OCI-LY3 (cell line): ENCODE measurements at regions not wholly inside any gene's neighbourhood (a gene's known extent, or its start where the extent isn't known, plus 50 kb on each side); places are given as distances from the start of the nearest gene placed in this dataset.

ENCODE experiments used
- EZH2phosphoT487 ChIP-seq: fragments of 200-600 bp; shearing (Covaris generic); IDR thresholded peaks from 2 replicates; pipeline ENCODE4 v1.6.1; 2018; ENCODE audit warnings: antibody characterized with exemption, mixed run types, low read depth
- TF ChIP-seq, protein P1 (sequence below): fragments of 200-600, 300-600 bp; sonication (generic); IDR thresholded peaks from 2 replicates; pipeline ENCODE4 v1.5.1; 2014; ENCODE audit warnings: antibody characterized with exemption, low read length, low read depth

GRCh38 chr6:6751266-6751596 lies 162.7 kb downstream of the LY86 start:
- TF ChIP-seq, protein P1, sequence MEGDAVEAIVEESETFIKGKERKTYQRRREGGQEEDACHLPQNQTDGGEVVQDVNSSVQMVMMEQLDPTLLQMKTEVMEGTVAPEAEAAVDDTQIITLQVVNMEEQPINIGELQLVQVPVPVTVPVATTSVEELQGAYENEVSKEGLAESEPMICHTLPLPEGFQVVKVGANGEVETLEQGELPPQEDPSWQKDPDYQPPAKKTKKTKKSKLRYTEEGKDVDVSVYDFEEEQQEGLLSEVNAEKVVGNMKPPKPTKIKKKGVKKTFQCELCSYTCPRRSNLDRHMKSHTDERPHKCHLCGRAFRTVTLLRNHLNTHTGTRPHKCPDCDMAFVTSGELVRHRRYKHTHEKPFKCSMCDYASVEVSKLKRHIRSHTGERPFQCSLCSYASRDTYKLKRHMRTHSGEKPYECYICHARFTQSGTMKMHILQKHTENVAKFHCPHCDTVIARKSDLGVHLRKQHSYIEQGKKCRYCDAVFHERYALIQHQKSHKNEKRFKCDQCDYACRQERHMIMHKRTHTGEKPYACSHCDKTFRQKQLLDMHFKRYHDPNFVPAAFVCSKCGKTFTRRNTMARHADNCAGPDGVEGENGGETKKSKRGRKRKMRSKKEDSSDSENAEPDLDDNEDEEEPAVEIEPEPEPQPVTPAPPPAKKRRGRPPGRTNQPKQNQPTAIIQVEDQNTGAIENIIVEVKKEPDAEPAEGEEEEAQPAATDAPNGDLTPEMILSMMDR, result no peak
- TF ChIP-seq EZH2phosphoT487, result no peak
